CD14-positive monocyte (primary cell): ENCODE measurements at regions not wholly inside any gene's neighbourhood (a gene's known extent, or its start where the extent isn't known, plus 50 kb on each side); places are given as distances from the start of the nearest gene placed in this dataset.

Experiments
- DNase-seq, 3 donors: peaks; one replicate each; pipeline ENCODE4 v3.0.0-alpha.2; 2011 to 2022
- H2AFZ ChIP-seq: 2 replicates; pipeline ENCODE4 v1.6.0; 2012; ENCODE audit warnings: mild to moderate bottlenecking, low read depth, low read length, inconsistent platforms; ENCODE audit not compliant: insufficient read depth, poor library complexity, severe bottlenecking
- H3K27ac ChIP-seq, 2 donors: 1 replicate in 1 of 2; 2 replicates in 1 of 2; pipeline ENCODE4 v1.5.1; 2012 to 2013; ENCODE audit warnings: low read length in 2 of 2, control low read depth in 1 of 2, inconsistent platforms in 1 of 2, low read depth in 1 of 2, mild to moderate bottlenecking in 1 of 2
- H3K27me3 ChIP-seq, 2 donors: one replicate each; pipeline versions ENCODE4 v1.6.0 to v1.6.1; 2011 to 2013; ENCODE audit warnings: low read length in 2 of 2; ENCODE audit not compliant: control insufficient read depth in 2 of 2, insufficient read depth in 2 of 2
- H3K36me3 ChIP-seq, 2 donors: replicated peaks in 1 of 2; 1 replicate in 1 of 2; 2 replicates in 1 of 2; pipeline versions ENCODE4 v1.5.1 to v1.6.1; 2012 to 2013; ENCODE audit warnings: low read length in 2 of 2, control low read depth in 1 of 2, inconsistent platforms in 1 of 2, mild to moderate bottlenecking in 1 of 2; ENCODE audit not compliant: insufficient read depth in 2 of 2, control insufficient read depth in 1 of 2
- H3K4me1 ChIP-seq, 2 donors: 1 replicate in 1 of 2; 2 replicates in 1 of 2; pipeline versions ENCODE4 v1.5.1 to v1.6.1; 2012 to 2013; ENCODE audit warnings: low read length in 2 of 2, control low read depth in 1 of 2, inconsistent platforms in 1 of 2, mild to moderate bottlenecking in 1 of 2, moderate library complexity in 1 of 2; ENCODE audit not compliant: insufficient read depth in 2 of 2, control insufficient read depth in 1 of 2
- H3K4me2 ChIP-seq: replicated peaks from 2 replicates; pipeline ENCODE3; 2012; ENCODE audit warnings: low read length, moderate library complexity, mild to moderate bottlenecking; ENCODE audit not compliant: poor library complexity, severe bottlenecking; ENCODE audit errors: extremely low read depth
- H3K4me3 ChIP-seq, 3 experiments: fragments of 200-600 bp in 1 of 3; sonication (generic) in 1 of 3; replicated peaks in 1 of 3; 1 replicate in 2 of 3; 2 replicates in 1 of 3; pipeline ENCODE4 v1.5.1; 2011 to 2013; ENCODE audit warnings: low read length in 3 of 3, mild to moderate bottlenecking in 3 of 3, control low read depth in 2 of 3, low read depth in 2 of 3, inconsistent platforms in 1 of 3, moderate library complexity in 1 of 3
- H3K79me2 ChIP-seq: 2 replicates; pipeline ENCODE4 v1.6.0; 2012; ENCODE audit warnings: mild to moderate bottlenecking, control low read depth, inconsistent platforms, low read length, moderate library complexity; ENCODE audit not compliant: insufficient read depth
- H3K9ac ChIP-seq: 2 replicates; pipeline ENCODE4 v1.6.0; 2017; ENCODE audit warnings: low read length, mild to moderate bottlenecking; ENCODE audit not compliant: insufficient read depth, poor library complexity, severe bottlenecking
- H3K9me3 ChIP-seq, 2 donors: replicated peaks in 1 of 2; 1 replicate in 1 of 2; 2 replicates in 1 of 2; pipeline versions ENCODE4 v1.5.1 to v1.6.1; 2012 to 2013; ENCODE audit warnings: low read length in 2 of 2, control low read depth in 1 of 2; ENCODE audit not compliant: control insufficient read depth in 1 of 2, insufficient read depth in 1 of 2
- H4K20me1 ChIP-seq: 2 replicates; pipeline ENCODE4 v1.6.0; 2012; ENCODE audit warnings: mild to moderate bottlenecking, low read length, control low read depth, moderate library complexity; ENCODE audit not compliant: insufficient read depth
- H3K27ac Mint-ChIP-seq, 7 donors: one replicate each; pipeline ENCODE4 v1.8.0; 2020; ENCODE audit warnings: mild to moderate bottlenecking in 7 of 7, mixed read lengths in 7 of 7, moderate library complexity in 6 of 7, inconsistent platforms in 2 of 7
- H3K27me3 Mint-ChIP-seq, 3 donors: one replicate each; pipeline ENCODE4 v1.8.0; 2021 to 2022; ENCODE audit warnings: low read depth in 3 of 3, mild to moderate bottlenecking in 3 of 3, mixed read lengths in 3 of 3, moderate library complexity in 3 of 3, inconsistent platforms in 1 of 3
- H3K36me3 Mint-ChIP-seq, 2 donors: one replicate each; pipeline ENCODE4 v1.8.0; 2020; ENCODE audit warnings: mixed read lengths in 2 of 2, inconsistent platforms in 1 of 2, mild to moderate bottlenecking in 1 of 2
- H3K4me1 Mint-ChIP-seq: one replicate; pipeline ENCODE4 v1.8.0; 2020; ENCODE audit warnings: mild to moderate bottlenecking, mixed read lengths
- H3K4me3 Mint-ChIP-seq, 2 donors: one replicate each; pipeline ENCODE4 v1.8.0; 2020; ENCODE audit warnings: mild to moderate bottlenecking in 2 of 2, mixed read lengths in 2 of 2, moderate library complexity in 1 of 2
- H3K9me3 Mint-ChIP-seq, 7 donors: one replicate each; pipeline ENCODE4 v1.8.0; 2020 to 2022; ENCODE audit warnings: mixed read lengths in 7 of 7, mild to moderate bottlenecking in 6 of 7, moderate library complexity in 6 of 7, inconsistent platforms in 2 of 7
- WGBS: methylation state at CpG from one replicate; pipeline ENCODE4 v1.1.5; 2013; ENCODE audit warnings: missing lambda C conversion rate; ENCODE audit not compliant: insufficient coverage; 5-methylcytosine and 5-hydroxymethylcytosine counted together
- intact Hi-C, 2 donors: fragments of 100-400 bp; cut with micrococcal nuclease; formaldehyde crosslinking; loops; one replicate each; pipeline versions ENCODE4 v1.15.0 to v1.15.1; 2023
- TF ChIP-seq, protein P1 (sequence below): fragments of 200-600 bp; IDR thresholded peaks from one replicate; pipeline ENCODE4 v1.8.0; 2022; ENCODE audit warnings: antibody characterized with exemption, mild to moderate bottlenecking

DNA sequence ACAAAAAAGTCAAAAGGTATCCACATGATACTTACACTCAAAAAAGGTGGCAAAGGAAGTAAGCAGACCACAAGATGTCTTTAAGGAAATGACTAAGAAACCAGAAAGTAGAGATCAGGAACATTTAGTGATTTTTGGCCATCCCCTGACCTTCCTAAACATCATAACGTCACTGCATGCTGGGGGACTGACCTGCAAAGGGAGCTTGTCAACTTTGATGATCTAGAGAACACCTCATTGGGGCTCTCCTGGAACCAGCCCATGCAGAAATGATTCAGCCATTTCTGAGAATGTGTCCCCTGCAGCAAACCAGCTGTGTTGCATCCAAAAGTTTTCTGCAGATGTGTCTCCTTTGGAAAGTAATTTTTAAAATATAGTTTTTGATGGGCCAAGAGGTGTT, 152.2 kb upstream of the RASSF8 start:
- no peak for DNase-seq
- no peak overlapping the region for H3K27ac ChIP-seq
- H3K9ac ChIP-seq, result no peak overlapping the region
- H3K36me3 ChIP-seq, result no peaks in the 10 kb centered on the region
- intact Hi-C loops, result no loop called here
- Mint-ChIP-seq H3K9me3 (peaks cover 0 to 3% (median 0%) of the 10 kb centered on the region in 7 donors), H3K4me3 (no peak overlapping the region), H3K36me3 (no peaks in the 10 kb centered on the region), H3K27ac (no peak overlapping the region), H3K4me1 (peaks cover 1% of the 10 kb centered on the region), H3K27me3 (peaks cover 0 to 7% (median 0%) of the 10 kb centered on the region in 3 donors)
- no peaks in the 10 kb centered on the region for H3K27me3 ChIP-seq
- H3K4me1 ChIP-seq, result no peaks in the 10 kb centered on the region
- no peak overlapping the region for H2AFZ ChIP-seq
- WGBS, result 0% methylated on average over 1 of the region's 1 CpG
- no peaks in the 10 kb centered on the region for H4K20me1 ChIP-seq
- H3K4me3 ChIP-seq, result no peak overlapping the region
- H3K79me2 ChIP-seq, result no peaks in the 10 kb centered on the region
- TF ChIP-seq, protein P1, sequence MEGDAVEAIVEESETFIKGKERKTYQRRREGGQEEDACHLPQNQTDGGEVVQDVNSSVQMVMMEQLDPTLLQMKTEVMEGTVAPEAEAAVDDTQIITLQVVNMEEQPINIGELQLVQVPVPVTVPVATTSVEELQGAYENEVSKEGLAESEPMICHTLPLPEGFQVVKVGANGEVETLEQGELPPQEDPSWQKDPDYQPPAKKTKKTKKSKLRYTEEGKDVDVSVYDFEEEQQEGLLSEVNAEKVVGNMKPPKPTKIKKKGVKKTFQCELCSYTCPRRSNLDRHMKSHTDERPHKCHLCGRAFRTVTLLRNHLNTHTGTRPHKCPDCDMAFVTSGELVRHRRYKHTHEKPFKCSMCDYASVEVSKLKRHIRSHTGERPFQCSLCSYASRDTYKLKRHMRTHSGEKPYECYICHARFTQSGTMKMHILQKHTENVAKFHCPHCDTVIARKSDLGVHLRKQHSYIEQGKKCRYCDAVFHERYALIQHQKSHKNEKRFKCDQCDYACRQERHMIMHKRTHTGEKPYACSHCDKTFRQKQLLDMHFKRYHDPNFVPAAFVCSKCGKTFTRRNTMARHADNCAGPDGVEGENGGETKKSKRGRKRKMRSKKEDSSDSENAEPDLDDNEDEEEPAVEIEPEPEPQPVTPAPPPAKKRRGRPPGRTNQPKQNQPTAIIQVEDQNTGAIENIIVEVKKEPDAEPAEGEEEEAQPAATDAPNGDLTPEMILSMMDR, result no peak
- no peak overlapping the region for H3K4me2 ChIP-seq
- H3K9me3 ChIP-seq, result no peaks in the 10 kb centered on the region

DNA sequence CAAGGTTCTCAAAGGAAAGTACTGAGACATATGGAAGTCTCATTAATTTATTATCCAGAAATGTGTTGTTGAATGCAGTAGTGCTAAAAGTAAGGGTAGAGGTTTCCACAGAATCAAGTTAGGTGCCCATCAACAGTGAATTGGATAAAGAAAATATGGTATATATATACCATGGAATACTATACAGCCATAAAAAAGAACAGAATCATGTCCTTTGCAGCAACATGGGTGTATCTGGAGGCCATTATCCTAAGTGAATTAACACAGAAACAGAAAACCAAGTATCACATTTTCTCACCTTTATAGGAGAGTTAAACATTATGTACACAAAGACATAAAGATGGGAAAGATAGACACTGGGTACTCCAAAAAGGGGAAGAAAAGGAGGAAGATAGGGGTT, 149.9 kb upstream of the RASSF8 start:
- H3K4me3 ChIP-seq, result no peak overlapping the region
- TF ChIP-seq, protein P1, result no peak
- no peak overlapping the region for H3K27ac ChIP-seq
- intact Hi-C loops, result no loop called here
- H3K4me2 ChIP-seq, result no peak overlapping the region
- peaks cover 0 to 1% (median 0%) of the 10 kb centered on the region in 7 donors for H3K9me3 Mint-ChIP-seq
- H4K20me1 ChIP-seq, result no peaks in the 10 kb centered on the region
- no peaks in the 10 kb centered on the region for H3K4me1 Mint-ChIP-seq
- H3K27me3 ChIP-seq, result no peaks in the 10 kb centered on the region
- H3K9me3 ChIP-seq, result no peaks in the 10 kb centered on the region
- no peak overlapping the region for H3K27ac Mint-ChIP-seq
- no peaks in the 10 kb centered on the region for H3K4me1 ChIP-seq
- peaks cover 0 to 6% (median 0%) of the 10 kb centered on the region in 3 donors for H3K27me3 Mint-ChIP-seq
- no peaks in the 10 kb centered on the region for H3K36me3 ChIP-seq
- no peaks in the 10 kb centered on the region for H3K79me2 ChIP-seq
- H2AFZ ChIP-seq, result no peak overlapping the region
- no peaks in the 10 kb centered on the region for H3K36me3 Mint-ChIP-seq
- no peak overlapping the region for H3K9ac ChIP-seq
- H3K4me3 Mint-ChIP-seq, result no peak overlapping the region
- DNase-seq, result no peak
